Adrenal gland (tissue), 5 donors: ENCODE measurements at regions not wholly inside any gene's neighbourhood (a gene's known extent, or its start where the extent isn't known, plus 50 kb on each side); places are given as distances from the start of the nearest gene placed in this dataset.

ENCODE experiments used
- POLR2A ChIP-seq, 2 donors: fragments of 450-650 bp; IDR thresholded peaks; one replicate each; pipeline ENCODE4 v1.6.1; 2017; ENCODE audit warnings: antibody characterized with exemption in 2 of 2, mild to moderate bottlenecking in 2 of 2, moderate library complexity in 1 of 2
- TF ChIP-seq, protein P1 (sequence below), 6 experiments: fragments of 450-650 bp in 4 of 6; fragments of 200-600 bp in 2 of 6; sonication (generic) in 1 of 6; IDR thresholded peaks; 1 replicate in 5 of 6; 2 replicates in 1 of 6; pipeline versions ENCODE4 v1.5.1 to v1.8.0; 2016 to 2021; ENCODE audit warnings: antibody characterized with exemption in 6 of 6, mild to moderate bottlenecking in 2 of 6, moderate library complexity in 1 of 6
- donor health status: DM: no; HTN: no; CAD: no.

DNA sequence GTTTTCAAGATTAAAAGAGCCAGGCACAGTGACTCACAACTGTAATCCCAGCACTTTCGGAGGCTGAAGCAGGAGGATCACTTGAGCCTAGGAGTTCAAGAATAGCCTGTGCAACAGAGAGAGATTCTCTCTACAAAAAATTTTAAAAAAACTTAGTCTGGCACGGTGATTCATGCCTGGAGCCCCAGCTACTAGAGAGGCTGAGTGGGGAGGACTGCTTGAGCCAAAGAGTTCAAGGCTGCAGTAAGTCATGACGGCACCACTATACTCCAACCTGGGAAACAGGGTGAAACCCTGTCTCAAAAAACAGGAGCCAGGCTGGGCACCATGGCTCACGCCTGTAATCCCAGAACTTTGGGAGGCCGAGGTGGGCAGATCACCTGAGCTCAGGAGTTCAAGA, 86.6 kb upstream of the KCTD7 start:
- TF ChIP-seq, protein P1, sequence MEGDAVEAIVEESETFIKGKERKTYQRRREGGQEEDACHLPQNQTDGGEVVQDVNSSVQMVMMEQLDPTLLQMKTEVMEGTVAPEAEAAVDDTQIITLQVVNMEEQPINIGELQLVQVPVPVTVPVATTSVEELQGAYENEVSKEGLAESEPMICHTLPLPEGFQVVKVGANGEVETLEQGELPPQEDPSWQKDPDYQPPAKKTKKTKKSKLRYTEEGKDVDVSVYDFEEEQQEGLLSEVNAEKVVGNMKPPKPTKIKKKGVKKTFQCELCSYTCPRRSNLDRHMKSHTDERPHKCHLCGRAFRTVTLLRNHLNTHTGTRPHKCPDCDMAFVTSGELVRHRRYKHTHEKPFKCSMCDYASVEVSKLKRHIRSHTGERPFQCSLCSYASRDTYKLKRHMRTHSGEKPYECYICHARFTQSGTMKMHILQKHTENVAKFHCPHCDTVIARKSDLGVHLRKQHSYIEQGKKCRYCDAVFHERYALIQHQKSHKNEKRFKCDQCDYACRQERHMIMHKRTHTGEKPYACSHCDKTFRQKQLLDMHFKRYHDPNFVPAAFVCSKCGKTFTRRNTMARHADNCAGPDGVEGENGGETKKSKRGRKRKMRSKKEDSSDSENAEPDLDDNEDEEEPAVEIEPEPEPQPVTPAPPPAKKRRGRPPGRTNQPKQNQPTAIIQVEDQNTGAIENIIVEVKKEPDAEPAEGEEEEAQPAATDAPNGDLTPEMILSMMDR (IDR thresholded peaks at IDR 0.05), result no peak
- TF ChIP-seq POLR2A (IDR thresholded peaks at IDR 0.05), result no peak
